HG03025 (cell line): ENCODE measurements at regions not wholly inside any gene's neighbourhood (a gene's known extent, or its start where the extent isn't known, plus 50 kb on each side); places are given as distances from the start of the nearest gene placed in this dataset.

Experiments used
- ATAC-seq: cut with Tn5 transposase; IDR thresholded peaks from one replicate; pipeline ENCODE4 v1.9.1; 2021; ENCODE audit warnings: mild to moderate bottlenecking, moderate library complexity; ENCODE audit not compliant: unreplicated experiment, low FRiP score

- no peak for ATAC-seq
Observed at GRCh38 chr1:78410643-78411042, 80.1 kb upstream of the PTGFR start.

GRCh38 chr1:78411707-78412106, 79.1 kb upstream of the PTGFR start:
- no peak for ATAC-seq

- ATAC-seq, result no peak
Observed at GRCh38 chr1:78415165-78415564, 75.6 kb upstream of the PTGFR start.

- no peak for ATAC-seq
Observed at GRCh38 chr1:78419309-78419708, 71.5 kb upstream of the PTGFR start.

GRCh38 chr1:78420181-78420580, 70.6 kb upstream of the PTGFR start:
- ATAC-seq, result no peak

- ATAC-seq, result no peak
Observed at GRCh38 chr1:78420688-78421087, 70.1 kb upstream of the PTGFR start.

GRCh38 chr1:78424720-78425119, 66.1 kb upstream of the PTGFR start:
- no peak for ATAC-seq

GRCh38 chr1:78426408-78426807, 64.4 kb upstream of the PTGFR start:
- no peak for ATAC-seq

GRCh38 chr1:78427506-78427905, 63.3 kb upstream of the PTGFR start:
- no peak for ATAC-seq

GRCh38 chr1:78432016-78432415, 58.8 kb upstream of the PTGFR start:
- ATAC-seq, result no peak

GRCh38 chr1:78434351-78434750, 56.4 kb upstream of the PTGFR start:
- no peak for ATAC-seq

GRCh38 chr1:78436961-78437360, 53.8 kb upstream of the PTGFR start:
- no peak for ATAC-seq

GRCh38 chr1:78437396-78437795, 53.4 kb upstream of the PTGFR start:
- ATAC-seq, result no peak

GRCh38 chr1:78437941-78438340, 52.8 kb upstream of the PTGFR start:
- no peak for ATAC-seq

GRCh38 chr1:78440381-78440793, 50.4 kb upstream of the PTGFR start:
- no peak for ATAC-seq
